ENCODE measurements at regions not wholly inside any gene's neighbourhood (a gene's known extent, or its start where the extent isn't known, plus 50 kb on each side); places are given as distances from the start of the nearest gene placed in this dataset.

- BruUV-seq (replicated peaks), result no TSS peak
- no peak overlapping the region for H3K4me3 ChIP-seq (ENCODE audit: insufficient read depth, low read depth, low read length)
- no peak overlapping the region for H2AK9ac ChIP-seq (replicated peaks; ENCODE audit: low read depth, low read length, poor library complexity)
- DNase-seq (no peak), ATAC-seq (ENCODE audit: low read depth) (no peak)
- POLR2A ChIA-PET (ENCODE audit: unreplicated experiment), result no interaction called here
- no peak overlapping the region for H4K91ac ChIP-seq (ENCODE audit: insufficient read depth, low read depth, low read length)
- no peak overlapping the region for H3K56ac ChIP-seq (ENCODE audit: extremely low read depth, insufficient read depth, low read length)
- no peaks in the 10 kb centered on the region for H3K9me1 ChIP-seq (ENCODE audit: insufficient read depth, low read length)
- dilution Hi-C loops (cut with HindIII; ENCODE audit: low sequenced_read_pairs, unreplicated experiment), result no loop called here
- H3K27ac ChIP-seq (ENCODE audit: insufficient read depth, low read length), result no peak overlapping the region
- intact Hi-C loops (cut with micrococcal nuclease), result no loop called here
- no peak overlapping the region for H2AK5ac ChIP-seq (ENCODE audit: low read depth, low read length)
- H3K4me1 ChIP-seq (ENCODE audit: control insufficient read depth, insufficient read depth, low read length), result no peaks in the 10 kb centered on the region
- no peak overlapping the region for H3K18ac ChIP-seq (ENCODE audit: low read depth, low read length)
- peaks cover 3% of the 10 kb centered on the region; the same call in 1 of the 2 replicates for H3K9me3 ChIP-seq (ENCODE audit: control insufficient read depth, insufficient read depth, low read length)
- no peak overlapping the region for H2BK120ac ChIP-seq (ENCODE audit: low read depth, low read length)
- in situ Hi-C loops (cut with MboI; ENCODE audit: low sequenced_read_pairs), result no loop called here
- no peak for TF ChIP-seq MAFK (IDR thresholded peaks at IDR 0.05; ENCODE audit: low read depth, low read length)
- no peak for TF ChIP-seq CHD1 (IDR thresholded peaks at IDR 0.05; ENCODE audit: low read depth, low read length)
- no peak for TF ChIP-seq NFE2L2 (IDR thresholded peaks at IDR 0.05; ENCODE audit: low read depth, low read length)
- TF ChIP-seq CTCF (conservative IDR thresholded peaks at IDR 0.05; ENCODE audit: low read depth, low read length), result no peak
- no peak for TF ChIP-seq RCOR1 (IDR thresholded peaks at IDR 0.05; ENCODE audit: insufficient replicate concordance, low read length)
- no peak for TF ChIP-seq MXI1 (IDR thresholded peaks at IDR 0.05; ENCODE audit: borderline replicate concordance, low read depth, low read length)
- TF ChIP-seq ELK1 (IDR thresholded peaks at IDR 0.05; ENCODE audit: borderline replicate concordance, low read depth, low read length), result no peak
- TF ChIP-seq USF2 (IDR thresholded peaks at IDR 0.05; ENCODE audit: low read depth, low read length), result no peak
- no peak for TF ChIP-seq MAZ (IDR thresholded peaks at IDR 0.05; ENCODE audit: borderline replicate concordance, low read depth, low read length)
- TF ChIP-seq CEBPB (IDR thresholded peaks at IDR 0.05; ENCODE audit: low read depth, low read length), result no peak
- no peak for TF ChIP-seq SMC3 (IDR thresholded peaks at IDR 0.05; ENCODE audit: low read depth, low read length)
- no peak for TF ChIP-seq POLR2A (IDR thresholded peaks at IDR 0.05; ENCODE audit: low read depth, low read length)
- TF ChIP-seq RAD21 (IDR thresholded peaks at IDR 0.05; ENCODE audit: low read length), result no peak
- no peak for TF ChIP-seq BHLHE40 (IDR thresholded peaks at IDR 0.05; ENCODE audit: low read depth, low read length)
- no peak for TF ChIP-seq RFX5 (IDR thresholded peaks at IDR 0.05; ENCODE audit: low read depth, low read length)
- H4K20me1 ChIP-seq (ENCODE audit: insufficient read depth, low read length), result no peaks in the 10 kb centered on the region
- no CpG with 5 or more reads among the region's 3 CpGs for WGBS, 2 experiments (ENCODE audit: extremely low coverage in 2 of 2, insufficient read length in 1 of 2)
- no peak overlapping the region for H2BK5ac ChIP-seq (ENCODE audit: low read depth, low read length, poor library complexity, severe bottlenecking)
- no peak overlapping the region for H4K5ac ChIP-seq (ENCODE audit: low read depth, low read length)
- H3K23ac ChIP-seq (ENCODE audit: low read depth, low read length), result no peak overlapping the region
- H4K8ac ChIP-seq (ENCODE audit: low read depth in 2 of 2, low read length in 2 of 2), result no peak overlapping the region
- H2BK20ac ChIP-seq (ENCODE audit: low read depth, low read length), result no peak overlapping the region
- no peaks in the 10 kb centered on the region for H3K27me3 ChIP-seq (ENCODE audit: control insufficient read depth, insufficient read depth, low read length)
- H2AFZ ChIP-seq (replicated peaks; ENCODE audit: low read length, poor library complexity), result no peak overlapping the region
- H2BK15ac ChIP-seq (ENCODE audit: low read depth, low read length), result no peak overlapping the region
- no peak overlapping the region for H3K14ac ChIP-seq (replicated peaks; ENCODE audit: low read depth, low read length)
- no peak overlapping the region for H3K4me2 ChIP-seq (ENCODE audit: low read depth, low read length)
- no peaks in the 10 kb centered on the region for H3K36me3 ChIP-seq (ENCODE audit: control insufficient read depth, insufficient read depth, low read length)
- H3K4ac ChIP-seq (ENCODE audit: low read depth, low read length), result no peak overlapping the region
- no peaks in the 10 kb centered on the region for H3K79me1 ChIP-seq (ENCODE audit: low read depth in 1 of 2, low read length in 2 of 2)
- no peak overlapping the region for H3K9ac ChIP-seq (ENCODE audit: low read depth, low read length)
- CTCF ChIA-PET, result no interaction called here
Observed at GRCh38 chr4:180434131-180434895, 1808.9 kb upstream of the TENM3 start.

All from IMR-90 (cell line).